ENCODE measurements at regions not wholly inside any gene's neighbourhood (a gene's known extent, or its start where the extent isn't known, plus 50 kb on each side); places are given as distances from the start of the nearest gene placed in this dataset.
"Not testable (repeated sequence)": the region's sequence is repeated elsewhere in the genome, so short reads cannot be mapped to it uniquely, and the experiment has no call there.

GRCh38 chr9:31334837-31335528 lies 1049.5 kb upstream of the ACO1 start:
- DNase-seq = no peak

- DNase-seq = no peak
These were observed 1048.8 kb upstream of the ACO1 start for GRCh38 chr9:31335529-31336234.

DNA sequence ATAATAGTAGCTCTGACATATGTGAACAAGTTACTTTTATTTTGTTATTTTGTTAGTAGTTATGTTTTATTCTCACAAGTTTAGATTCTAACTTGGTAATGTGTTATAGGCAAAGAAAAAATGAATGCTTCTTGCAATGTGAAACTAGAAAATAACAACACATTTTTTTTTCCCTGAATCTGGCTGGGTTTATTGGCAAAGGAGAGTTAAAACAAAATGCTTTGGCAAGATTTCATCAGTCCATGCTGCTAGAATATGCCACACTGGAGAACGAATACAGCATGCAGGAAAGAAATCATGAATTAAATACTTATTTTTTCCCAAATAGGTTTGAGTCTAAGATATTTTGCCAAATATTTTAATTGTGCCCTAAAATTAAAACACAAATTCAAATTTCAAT lies 1048.1 kb upstream of the ACO1 start:
- no peak for DNase-seq

DNA sequence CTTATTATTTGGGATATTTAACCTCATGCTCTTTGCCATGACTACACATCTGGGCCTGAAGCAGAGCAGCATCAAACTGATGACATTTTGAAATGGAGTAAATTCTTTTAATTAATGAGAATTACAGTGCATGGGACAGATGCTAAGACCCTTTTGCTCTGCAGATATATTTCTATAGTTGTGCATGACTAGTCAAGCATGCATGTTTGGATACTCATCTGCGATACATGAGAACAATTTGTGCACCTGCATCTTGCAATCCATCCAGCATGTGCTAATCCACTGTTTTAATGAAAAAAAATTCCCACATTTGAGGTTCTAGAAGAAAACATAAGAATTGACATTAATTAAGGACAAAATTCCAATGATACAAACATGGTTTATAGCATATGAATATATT lies 1047.6 kb upstream of the ACO1 start:
- no peak for DNase-seq

- DNase-seq = no peak
These were observed 1037.3 kb upstream of the ACO1 start for GRCh38 chr9:31347082-31347617.

GRCh38 chr9:31355159-31355882 lies 1029.1 kb upstream of the ACO1 start:
- no peak for DNase-seq

GRCh38 chr9:31355965-31356364 lies 1028.5 kb upstream of the ACO1 start:
- no peak for DNase-seq

- DNase-seq = no peak
These were observed 1025.4 kb upstream of the ACO1 start for GRCh38 chr9:31359071-31359470.

DNA sequence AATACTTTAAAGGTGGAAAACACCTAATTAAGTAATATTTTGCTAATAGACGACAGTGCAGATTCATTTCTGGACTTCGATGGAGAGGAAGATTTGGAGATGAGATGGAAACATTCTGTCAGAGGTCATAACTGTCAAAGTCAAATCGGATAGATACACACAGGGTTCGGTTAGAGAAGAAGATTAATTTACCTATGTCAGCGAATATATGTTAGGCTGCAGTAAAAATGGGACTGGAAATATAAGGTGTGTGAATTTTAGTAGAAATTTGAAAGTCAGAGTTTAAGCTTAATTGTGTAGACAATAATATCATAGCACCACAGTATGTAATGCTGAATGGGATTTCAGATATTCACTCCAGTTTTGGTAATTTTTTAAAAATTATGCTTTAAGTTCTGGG lies 1020.3 kb upstream of the ACO1 start:
- DNase-seq = no peak

DNA sequence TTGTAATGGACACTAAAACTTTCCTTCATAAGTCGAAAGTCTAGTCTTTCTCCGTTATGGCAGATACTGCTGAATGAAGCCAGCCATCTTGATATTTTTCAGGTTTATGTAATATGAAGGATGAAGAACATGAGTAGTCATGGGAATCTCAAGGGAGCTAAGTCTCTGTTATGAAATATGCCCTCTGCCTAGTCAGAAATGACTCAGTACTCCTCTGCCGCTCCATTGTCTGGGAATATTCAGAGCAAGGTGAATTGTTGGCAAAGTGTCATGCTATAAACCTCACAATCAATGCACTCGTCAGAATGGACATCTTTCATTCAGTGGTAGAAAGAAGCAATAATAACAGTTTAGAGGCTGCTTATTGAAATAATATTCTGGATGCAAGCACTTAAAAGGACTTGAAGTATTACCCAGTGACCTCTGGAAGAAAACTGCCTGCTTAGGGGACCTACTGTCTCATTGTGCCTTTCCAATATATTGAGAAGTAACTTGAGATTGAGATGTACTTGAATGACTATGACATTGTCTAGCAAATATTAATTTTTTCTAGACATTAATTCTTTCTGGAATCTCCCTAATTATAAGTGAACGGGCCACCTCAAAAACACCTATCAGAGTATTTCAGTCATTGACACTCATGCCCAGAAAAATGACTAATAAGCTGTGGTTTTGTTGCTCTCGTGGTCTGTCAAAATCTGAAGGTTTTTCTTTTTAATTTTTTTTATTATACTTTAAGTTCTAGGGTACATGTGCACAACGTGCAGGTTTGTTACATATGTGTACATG lies 1011.5 kb upstream of the ACO1 start:
- DNase-seq = no peak

- DNase-seq = no peak
These were observed 1007.1 kb upstream of the ACO1 start for GRCh38 chr9:31377358-31377757.

DNA sequence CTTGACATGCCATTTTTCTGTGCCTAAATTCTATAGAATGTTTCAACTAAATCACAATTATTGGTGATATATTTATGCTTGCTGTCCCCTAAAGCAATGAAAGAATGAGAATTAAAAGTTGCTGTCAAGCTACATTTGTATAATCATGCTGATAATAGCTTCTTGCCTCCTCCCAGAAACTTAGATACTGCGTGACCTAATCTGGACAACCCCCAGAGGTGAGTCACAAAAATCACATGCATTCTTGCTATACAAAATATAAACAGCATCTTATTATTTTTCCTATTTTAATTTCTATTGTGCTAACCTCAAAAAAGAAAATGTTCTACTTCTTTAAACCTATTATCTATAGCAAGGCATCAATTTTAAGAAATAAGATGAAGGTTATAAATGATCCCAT lies 995.8 kb upstream of the ACO1 start:
- DNase-seq = no peak

- DNase-seq = no peak
These were observed 995.4 kb upstream of the ACO1 start for GRCh38 chr9:31389075-31389474.

DNA sequence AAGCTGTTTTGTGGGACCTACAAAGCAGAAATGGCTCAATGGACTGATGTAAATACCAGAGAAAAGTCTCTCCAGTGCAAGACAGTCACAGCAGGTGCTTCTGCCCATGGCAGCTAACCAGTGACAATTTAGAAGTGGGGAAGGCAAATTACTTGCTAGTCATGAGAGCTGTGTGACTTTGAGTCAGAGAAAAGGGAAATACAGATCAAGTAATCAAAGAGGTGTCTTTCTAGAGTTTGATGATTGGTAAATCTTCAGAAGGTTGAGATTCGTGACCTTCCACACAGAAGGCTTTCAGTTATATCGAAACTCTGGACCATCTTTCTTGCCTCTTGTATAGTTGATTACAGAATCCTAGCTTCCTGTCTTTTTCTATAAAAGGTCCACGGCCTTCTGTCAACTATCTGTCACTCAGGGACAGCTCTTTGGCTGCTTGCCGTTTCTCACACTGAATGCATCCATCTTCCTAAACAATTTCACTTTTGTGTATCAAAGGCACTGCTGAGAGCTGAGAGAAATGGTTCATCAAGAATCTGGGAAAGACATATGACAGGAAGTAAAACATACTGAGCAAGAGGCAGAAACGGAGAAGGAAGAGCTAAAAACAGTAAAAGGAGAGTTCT lies 993.9 kb upstream of the ACO1 start:
- no peak for DNase-seq

DNA sequence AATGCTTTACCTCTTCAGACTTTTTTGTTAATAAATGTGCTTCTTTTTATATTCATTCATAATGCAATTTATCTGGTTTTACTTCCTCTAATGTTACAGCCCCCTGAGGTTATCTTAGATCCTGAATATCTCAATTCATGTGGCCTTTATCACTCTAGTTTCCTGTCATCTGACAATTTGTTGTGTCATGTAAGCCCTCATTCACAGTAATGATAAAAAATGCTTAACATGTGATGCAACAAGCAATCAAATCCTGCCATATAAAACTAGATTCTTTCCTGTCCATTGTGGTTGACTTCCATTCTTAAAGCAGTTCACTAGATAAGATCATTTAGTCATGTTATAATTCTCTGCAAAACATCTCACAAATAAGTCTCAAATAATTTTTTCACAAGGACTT lies 991.2 kb upstream of the ACO1 start:
- no peak for DNase-seq

DNA sequence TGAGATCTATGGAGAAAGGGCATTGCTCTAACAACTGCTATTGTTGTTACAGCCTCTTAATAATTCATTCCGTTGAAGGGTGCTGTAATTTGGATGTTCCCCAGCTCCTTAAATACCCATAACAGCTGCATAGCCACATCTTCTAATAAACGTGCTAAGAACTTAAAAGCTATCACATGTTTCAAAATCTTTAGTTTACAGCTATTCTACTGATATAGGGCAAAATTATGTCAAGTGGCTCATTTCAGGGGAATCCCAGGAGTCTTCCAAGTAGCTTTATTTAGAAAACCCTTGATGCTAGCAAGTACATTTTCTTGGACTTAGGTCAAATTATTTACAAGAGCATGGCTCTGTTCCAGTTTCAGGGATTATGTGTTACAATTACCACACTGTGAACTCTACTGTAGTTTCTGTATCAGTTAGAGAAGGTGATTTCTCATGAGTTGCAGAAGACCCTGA lies 990.4 kb upstream of the ACO1 start:
- DNase-seq = no peak

GRCh38 chr9:31412081-31412480 lies 972.4 kb upstream of the ACO1 start:
- no peak for DNase-seq

DNA sequence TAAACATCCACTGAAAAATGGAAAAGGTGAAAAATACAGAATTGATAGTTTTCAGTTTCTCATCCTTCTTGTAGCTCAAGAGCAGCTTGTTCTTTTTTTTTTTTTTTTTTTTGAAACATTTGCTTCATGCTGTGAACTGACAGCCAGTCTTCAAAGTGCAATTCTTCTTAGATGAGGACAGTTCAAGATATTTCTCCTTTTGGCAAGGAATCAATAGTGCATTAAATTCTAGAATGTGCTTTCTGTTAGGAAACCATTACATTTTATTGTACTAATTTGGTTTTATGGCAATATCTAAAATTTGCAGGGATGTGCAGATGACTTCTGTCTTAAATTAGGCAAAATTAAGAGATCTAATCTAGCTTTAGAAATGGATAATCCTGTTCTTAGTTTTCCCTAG lies 969.3 kb upstream of the ACO1 start:
- DNase-seq = no peak

GRCh38 chr9:31418419-31418818 lies 966.0 kb upstream of the ACO1 start:
- no peak for DNase-seq

GRCh38 chr9:31443630-31444457 lies 940.6 kb upstream of the ACO1 start:
- DNase-seq = not testable (repeated sequence)

- no peak for DNase-seq
These were observed 939.1 kb upstream of the ACO1 start for GRCh38 chr9:31445357-31445756.

DNA sequence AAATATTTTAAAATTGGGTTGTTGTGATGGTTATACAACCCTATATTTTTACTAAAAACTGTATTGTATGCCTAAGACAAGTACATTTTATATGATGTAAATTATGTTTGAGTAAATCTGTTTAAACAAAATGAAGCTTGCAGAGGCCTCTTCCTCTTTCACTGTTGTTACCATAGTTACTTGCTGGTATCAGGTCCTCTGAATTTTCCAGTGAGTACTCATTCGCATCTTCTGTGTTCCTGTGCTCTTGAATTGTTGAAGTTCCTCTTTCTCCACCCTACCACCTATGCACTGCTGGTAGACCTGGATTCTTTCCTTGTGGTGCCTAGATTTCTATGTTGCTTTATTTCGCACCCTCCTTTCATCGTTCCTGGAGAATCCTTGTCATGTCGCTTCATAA lies 938.5 kb upstream of the ACO1 start:
- DNase-seq = no peak
